ENCODE measurements at regions not wholly inside any gene's neighbourhood (a gene's known extent, or its start where the extent isn't known, plus 50 kb on each side); places are given as distances from the start of the nearest gene placed in this dataset.

DNA sequence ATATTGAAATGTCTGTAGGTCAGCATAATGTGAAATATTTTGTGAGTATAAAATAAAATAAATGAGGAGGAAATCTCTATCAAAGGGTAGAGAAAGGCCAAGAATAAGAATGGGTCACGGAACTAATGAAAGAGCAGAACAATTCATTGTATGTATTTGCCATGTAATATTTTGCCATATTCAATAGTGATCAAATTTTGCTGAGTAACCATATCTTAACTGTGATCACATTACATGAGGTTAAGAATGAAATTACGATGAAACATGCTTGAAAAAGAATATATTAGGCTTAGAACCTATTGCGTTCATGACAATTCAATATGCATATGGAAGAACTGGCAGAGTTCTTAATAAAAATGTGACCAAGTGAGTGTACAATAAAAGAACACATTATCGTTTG is 437.2 kb upstream of the NRXN1 start:
- Histone ChIP-seq H3K27ac (no peak overlapping the region), H3K4me1 (no peaks in the 10 kb centered on the region), H3K9me3 (0 out of 3 replicates have a peak, but pooled peaks cover 3% of the 10 kb centered on the region), H3K4me3 (no peak overlapping the region), H3K4me2 (no peak overlapping the region)
- no peak for FAIRE-seq
- no peak for ATAC-seq
- WGBS (ENCODE audit: missing lambda C conversion rate), result 46% methylated on average over 4 of the region's 4 CpGs
- no peak for DNase-seq (ENCODE audit: low read depth in 1 of 2, low spot score in 1 of 2)
- TF ChIP-seq MAFK (IDR thresholded peaks at IDR 0.05; ENCODE audit: partially characterized antibody), result peak; percentile 71
- TF ChIP-seq RCOR1 (IDR thresholded peaks at IDR 0.05; ENCODE audit: low read depth, low read length), result no peak
- ChIA-PET CTCF (no interaction called here), POLR2A (no interaction called here)

DNA sequence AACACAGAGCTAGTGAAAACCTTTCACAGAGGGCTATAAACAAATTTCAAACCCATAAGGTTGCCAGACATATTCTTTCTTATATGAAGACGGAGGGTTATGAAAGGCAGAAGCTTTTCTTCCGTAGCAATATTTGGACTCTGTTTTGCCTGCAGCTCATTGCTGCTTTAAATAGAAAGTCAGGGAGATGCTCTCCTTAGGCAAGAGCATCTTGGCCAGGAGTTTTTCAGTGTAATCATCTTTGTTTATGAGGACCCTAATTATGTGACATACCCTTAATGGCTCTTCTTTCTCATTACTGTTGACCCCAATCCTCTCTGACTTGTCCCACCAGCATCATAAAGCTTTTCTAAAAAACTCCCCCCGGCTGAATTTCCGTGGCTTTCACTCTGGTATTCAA is 433.4 kb upstream of the NRXN1 start:
- H3K4me2 ChIP-seq, result no peak overlapping the region
- FAIRE-seq (no peak), ATAC-seq (no peak), DNase-seq (ENCODE audit: low read depth in 1 of 2, low spot score in 1 of 2) (no peak)
- CTCF ChIA-PET, result no interaction called here
- POLR2A ChIA-PET, result no interaction called here
- no peaks in the 10 kb centered on the region for H3K4me1 ChIP-seq
- no peak overlapping the region for H3K27ac ChIP-seq
- no peaks in the 10 kb centered on the region for H3K9me3 ChIP-seq
- TF ChIP-seq, protein P1, sequence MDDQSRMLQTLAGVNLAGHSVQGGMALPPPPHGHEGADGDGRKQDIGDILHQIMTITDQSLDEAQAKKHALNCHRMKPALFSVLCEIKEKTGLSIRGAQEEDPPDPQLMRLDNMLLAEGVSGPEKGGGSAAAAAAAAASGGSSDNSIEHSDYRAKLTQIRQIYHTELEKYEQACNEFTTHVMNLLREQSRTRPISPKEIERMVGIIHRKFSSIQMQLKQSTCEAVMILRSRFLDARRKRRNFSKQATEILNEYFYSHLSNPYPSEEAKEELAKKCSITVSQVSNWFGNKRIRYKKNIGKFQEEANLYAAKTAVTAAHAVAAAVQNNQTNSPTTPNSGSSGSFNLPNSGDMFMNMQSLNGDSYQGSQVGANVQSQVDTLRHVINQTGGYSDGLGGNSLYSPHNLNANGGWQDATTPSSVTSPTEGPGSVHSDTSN (IDR thresholded peaks at IDR 0.05), result no peak
- TF ChIP-seq RARB (CRISPR knock-in tag; IDR thresholded peaks at IDR 0.05), result no peak
- TF ChIP-seq, protein P2, sequence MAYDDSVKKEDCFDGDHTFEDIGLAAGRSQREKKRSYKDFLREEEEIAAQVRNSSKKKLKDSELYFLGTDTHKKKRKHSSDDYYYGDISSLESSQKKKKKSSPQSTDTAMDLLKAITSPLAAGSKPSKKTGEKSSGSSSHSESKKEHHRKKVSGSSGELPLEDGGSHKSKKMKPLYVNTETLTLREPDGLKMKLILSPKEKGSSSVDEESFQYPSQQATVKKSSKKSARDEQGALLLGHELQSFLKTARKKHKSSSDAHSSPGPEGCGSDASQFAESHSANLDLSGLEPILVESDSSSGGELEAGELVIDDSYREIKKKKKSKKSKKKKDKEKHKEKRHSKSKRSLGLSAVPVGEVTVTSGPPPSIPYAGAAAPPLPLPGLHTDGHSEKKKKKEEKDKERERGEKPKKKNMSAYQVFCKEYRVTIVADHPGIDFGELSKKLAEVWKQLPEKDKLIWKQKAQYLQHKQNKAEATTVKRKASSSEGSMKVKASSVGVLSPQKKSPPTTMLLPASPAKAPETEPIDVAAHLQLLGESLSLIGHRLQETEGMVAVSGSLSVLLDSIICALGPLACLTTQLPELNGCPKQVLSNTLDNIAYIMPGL (CRISPR knock-in tag; IDR thresholded peaks at IDR 0.05; ENCODE audit: borderline replicate concordance), result no peak
- no peak for TF ChIP-seq EHF (CRISPR knock-in tag; IDR thresholded peaks at IDR 0.05)
- TF ChIP-seq, protein P3, sequence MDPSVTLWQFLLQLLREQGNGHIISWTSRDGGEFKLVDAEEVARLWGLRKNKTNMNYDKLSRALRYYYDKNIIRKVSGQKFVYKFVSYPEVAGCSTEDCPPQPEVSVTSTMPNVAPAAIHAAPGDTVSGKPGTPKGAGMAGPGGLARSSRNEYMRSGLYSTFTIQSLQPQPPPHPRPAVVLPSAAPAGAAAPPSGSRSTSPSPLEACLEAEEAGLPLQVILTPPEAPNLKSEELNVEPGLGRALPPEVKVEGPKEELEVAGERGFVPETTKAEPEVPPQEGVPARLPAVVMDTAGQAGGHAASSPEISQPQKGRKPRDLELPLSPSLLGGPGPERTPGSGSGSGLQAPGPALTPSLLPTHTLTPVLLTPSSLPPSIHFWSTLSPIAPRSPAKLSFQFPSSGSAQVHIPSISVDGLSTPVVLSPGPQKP (IDR thresholded peaks at IDR 0.05; ENCODE audit: low read depth, low read length), result no peak
- 31% methylated on average over 4 of the region's 4 CpGs for WGBS (ENCODE audit: missing lambda C conversion rate)
- no peak overlapping the region for H3K4me3 ChIP-seq

DNA sequence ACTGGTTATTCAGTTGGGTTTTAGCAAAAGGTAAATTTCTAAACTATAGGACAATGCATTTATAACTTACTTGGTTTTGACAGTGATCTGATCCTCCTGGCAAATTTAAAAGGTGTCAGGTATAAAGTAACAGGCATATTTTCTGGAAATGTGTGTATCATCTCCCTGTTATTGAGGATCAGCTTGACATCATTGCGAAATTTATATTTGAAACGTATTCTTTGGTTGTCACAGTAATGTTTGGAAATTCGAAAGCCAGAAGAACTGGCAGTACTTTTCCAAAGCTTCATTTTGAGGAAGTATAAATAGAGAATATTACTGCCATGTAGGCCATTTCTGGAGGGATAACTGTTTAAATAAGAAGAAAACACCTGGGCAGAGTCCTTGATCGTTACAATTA is 422.2 kb upstream of the NRXN1 start:
- no peak for FAIRE-seq
- H3K9me3 ChIP-seq, result peaks cover 6% of the 10 kb centered on the region; the same call in 1 of the 3 replicates
- no peak overlapping the region for H3K4me2 ChIP-seq
- 9% methylated on average over 4 of the region's 4 CpGs for WGBS (ENCODE audit: missing lambda C conversion rate)
- DNase-seq (ENCODE audit: low read depth in 1 of 2, low spot score in 1 of 2), result no peak
- no peak overlapping the region for H3K4me3 ChIP-seq
- no peak for ATAC-seq
- TF ChIP-seq MAFK (IDR thresholded peaks at IDR 0.05; ENCODE audit: partially characterized antibody) (no peak), HES2 (IDR thresholded peaks at IDR 0.05) (no peak), CHD4 (IDR thresholded peaks at IDR 0.05; ENCODE audit: borderline replicate concordance) (no peak), FOSB (CRISPR knock-in tag; IDR thresholded peaks at IDR 0.05) (no peak), FOSL2 (IDR thresholded peaks at IDR 0.05) (no peak), FOSL2 (CRISPR knock-in tag; IDR thresholded peaks at IDR 0.05) (no peak), CBX8 (IDR thresholded peaks at IDR 0.05) (no peak), SREBF2 (IDR thresholded peaks at IDR 0.05) (no peak), PHF8 (IDR thresholded peaks at IDR 0.05; ENCODE audit: borderline replicate concordance, low read depth) (no peak), NR3C1 (IDR thresholded peaks at IDR 0.05) (no peak), EHMT2 (IDR thresholded peaks at IDR 0.05; ENCODE audit: low read depth) (no peak), NFE2L2 (conservative IDR thresholded peaks at IDR 0.05; ENCODE audit: low read length) (no peak), HDAC2 (IDR thresholded peaks at IDR 0.05) (no peak)
- TF ChIP-seq, protein P4, sequence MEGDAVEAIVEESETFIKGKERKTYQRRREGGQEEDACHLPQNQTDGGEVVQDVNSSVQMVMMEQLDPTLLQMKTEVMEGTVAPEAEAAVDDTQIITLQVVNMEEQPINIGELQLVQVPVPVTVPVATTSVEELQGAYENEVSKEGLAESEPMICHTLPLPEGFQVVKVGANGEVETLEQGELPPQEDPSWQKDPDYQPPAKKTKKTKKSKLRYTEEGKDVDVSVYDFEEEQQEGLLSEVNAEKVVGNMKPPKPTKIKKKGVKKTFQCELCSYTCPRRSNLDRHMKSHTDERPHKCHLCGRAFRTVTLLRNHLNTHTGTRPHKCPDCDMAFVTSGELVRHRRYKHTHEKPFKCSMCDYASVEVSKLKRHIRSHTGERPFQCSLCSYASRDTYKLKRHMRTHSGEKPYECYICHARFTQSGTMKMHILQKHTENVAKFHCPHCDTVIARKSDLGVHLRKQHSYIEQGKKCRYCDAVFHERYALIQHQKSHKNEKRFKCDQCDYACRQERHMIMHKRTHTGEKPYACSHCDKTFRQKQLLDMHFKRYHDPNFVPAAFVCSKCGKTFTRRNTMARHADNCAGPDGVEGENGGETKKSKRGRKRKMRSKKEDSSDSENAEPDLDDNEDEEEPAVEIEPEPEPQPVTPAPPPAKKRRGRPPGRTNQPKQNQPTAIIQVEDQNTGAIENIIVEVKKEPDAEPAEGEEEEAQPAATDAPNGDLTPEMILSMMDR (IDR thresholded peaks at IDR 0.05), result no peak
- TF ChIP-seq, protein P5, sequence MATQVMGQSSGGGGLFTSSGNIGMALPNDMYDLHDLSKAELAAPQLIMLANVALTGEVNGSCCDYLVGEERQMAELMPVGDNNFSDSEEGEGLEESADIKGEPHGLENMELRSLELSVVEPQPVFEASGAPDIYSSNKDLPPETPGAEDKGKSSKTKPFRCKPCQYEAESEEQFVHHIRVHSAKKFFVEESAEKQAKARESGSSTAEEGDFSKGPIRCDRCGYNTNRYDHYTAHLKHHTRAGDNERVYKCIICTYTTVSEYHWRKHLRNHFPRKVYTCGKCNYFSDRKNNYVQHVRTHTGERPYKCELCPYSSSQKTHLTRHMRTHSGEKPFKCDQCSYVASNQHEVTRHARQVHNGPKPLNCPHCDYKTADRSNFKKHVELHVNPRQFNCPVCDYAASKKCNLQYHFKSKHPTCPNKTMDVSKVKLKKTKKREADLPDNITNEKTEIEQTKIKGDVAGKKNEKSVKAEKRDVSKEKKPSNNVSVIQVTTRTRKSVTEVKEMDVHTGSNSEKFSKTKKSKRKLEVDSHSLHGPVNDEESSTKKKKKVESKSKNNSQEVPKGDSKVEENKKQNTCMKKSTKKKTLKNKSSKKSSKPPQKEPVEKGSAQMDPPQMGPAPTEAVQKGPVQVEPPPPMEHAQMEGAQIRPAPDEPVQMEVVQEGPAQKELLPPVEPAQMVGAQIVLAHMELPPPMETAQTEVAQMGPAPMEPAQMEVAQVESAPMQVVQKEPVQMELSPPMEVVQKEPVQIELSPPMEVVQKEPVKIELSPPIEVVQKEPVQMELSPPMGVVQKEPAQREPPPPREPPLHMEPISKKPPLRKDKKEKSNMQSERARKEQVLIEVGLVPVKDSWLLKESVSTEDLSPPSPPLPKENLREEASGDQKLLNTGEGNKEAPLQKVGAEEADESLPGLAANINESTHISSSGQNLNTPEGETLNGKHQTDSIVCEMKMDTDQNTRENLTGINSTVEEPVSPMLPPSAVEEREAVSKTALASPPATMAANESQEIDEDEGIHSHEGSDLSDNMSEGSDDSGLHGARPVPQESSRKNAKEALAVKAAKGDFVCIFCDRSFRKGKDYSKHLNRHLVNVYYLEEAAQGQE (IDR thresholded peaks at IDR 0.05), result no peak
- TF ChIP-seq, protein P6, sequence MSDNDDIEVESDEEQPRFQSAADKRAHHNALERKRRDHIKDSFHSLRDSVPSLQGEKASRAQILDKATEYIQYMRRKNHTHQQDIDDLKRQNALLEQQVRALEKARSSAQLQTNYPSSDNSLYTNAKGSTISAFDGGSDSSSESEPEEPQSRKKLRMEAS (IDR thresholded peaks at IDR 0.05), result no peak
- ChIA-PET POLR2A (no interaction called here), CTCF (no interaction called here)
- H3K4me1 ChIP-seq, result no peaks in the 10 kb centered on the region
- H3K27ac ChIP-seq, result no peak overlapping the region

All from A549 (cell line).